Prostate gland (tissue), 2 donors: ENCODE measurements at regions not wholly inside any gene's neighbourhood (a gene's known extent, or its start where the extent isn't known, plus 50 kb on each side); places are given as distances from the start of the nearest gene placed in this dataset.
"Not testable (repeated sequence)": the region's sequence is repeated elsewhere in the genome, so short reads cannot be mapped to it uniquely, and the experiment has no call there.

Experiments used
- DNase-seq: peaks from one replicate; pipeline ENCODE4 v3.0.0-alpha.2; 2019; ENCODE audit warnings: low spot score
- H3K27ac ChIP-seq, 2 donors: fragments of 200-600 bp; sonication (generic); 2 replicates each; pipeline ENCODE4 v1.5.1; 2017 to 2019
- H3K27me3 ChIP-seq: fragments of 200-600 bp; sonication (generic); replicated peaks from 2 replicates; pipeline ENCODE4 v1.5.1; 2019; ENCODE audit not compliant: insufficient read depth
- H3K36me3 ChIP-seq, 2 donors: fragments of 200-600 bp; sonication (generic); 1 replicate in 1 of 2; 2 replicates in 1 of 2; pipeline versions ENCODE4 v1.5.1 to v1.8.1; 2017 to 2019
- H3K4me1 ChIP-seq: fragments of 200-600 bp; sonication (generic); replicated peaks from 2 replicates; pipeline ENCODE4 v1.5.1; 2019
- H3K4me3 ChIP-seq, 2 donors: fragments of 200-600 bp; sonication (generic); 2 replicates each; pipeline ENCODE4 v1.5.1; 2017 to 2019
- H3K9me3 ChIP-seq: fragments of 200-600 bp; sonication (generic); 2 replicates; pipeline ENCODE4 v1.5.1; 2017
- POLR2A ChIP-seq: fragments of 450-650 bp; IDR thresholded peaks from one replicate; pipeline ENCODE4 v1.6.1; 2016; ENCODE audit warnings: antibody characterized with exemption, mild to moderate bottlenecking
- POLR2AphosphoS5 ChIP-seq: sonication (generic); formaldehyde crosslinking; IDR thresholded peaks from one replicate; pipeline ENCODE4 v1.6.1; 2017; ENCODE audit warnings: antibody characterized with exemption
- WGBS: methylation state at CpG from one replicate; pipeline ENCODE4 v1.1.5; 2018; 5-methylcytosine and 5-hydroxymethylcytosine counted together
- intact Hi-C: fragments of 100-400 bp; cut with DNase I; formaldehyde crosslinking; loops from one replicate; pipeline ENCODE4 v1.14.2; 2022
- TF ChIP-seq, protein P1 (sequence below), 4 experiments: fragments of 200-600 bp in 2 of 4; fragments of 450-650 bp in 2 of 4; sonication (generic) in 2 of 4; IDR thresholded peaks; 1 replicate in 3 of 4; 2 replicates in 1 of 4; pipeline ENCODE4 v1.5.1; 2016 to 2019; ENCODE audit warnings: antibody characterized with exemption in 4 of 4, mild to moderate bottlenecking in 2 of 4, moderate library complexity in 2 of 4

DNA sequence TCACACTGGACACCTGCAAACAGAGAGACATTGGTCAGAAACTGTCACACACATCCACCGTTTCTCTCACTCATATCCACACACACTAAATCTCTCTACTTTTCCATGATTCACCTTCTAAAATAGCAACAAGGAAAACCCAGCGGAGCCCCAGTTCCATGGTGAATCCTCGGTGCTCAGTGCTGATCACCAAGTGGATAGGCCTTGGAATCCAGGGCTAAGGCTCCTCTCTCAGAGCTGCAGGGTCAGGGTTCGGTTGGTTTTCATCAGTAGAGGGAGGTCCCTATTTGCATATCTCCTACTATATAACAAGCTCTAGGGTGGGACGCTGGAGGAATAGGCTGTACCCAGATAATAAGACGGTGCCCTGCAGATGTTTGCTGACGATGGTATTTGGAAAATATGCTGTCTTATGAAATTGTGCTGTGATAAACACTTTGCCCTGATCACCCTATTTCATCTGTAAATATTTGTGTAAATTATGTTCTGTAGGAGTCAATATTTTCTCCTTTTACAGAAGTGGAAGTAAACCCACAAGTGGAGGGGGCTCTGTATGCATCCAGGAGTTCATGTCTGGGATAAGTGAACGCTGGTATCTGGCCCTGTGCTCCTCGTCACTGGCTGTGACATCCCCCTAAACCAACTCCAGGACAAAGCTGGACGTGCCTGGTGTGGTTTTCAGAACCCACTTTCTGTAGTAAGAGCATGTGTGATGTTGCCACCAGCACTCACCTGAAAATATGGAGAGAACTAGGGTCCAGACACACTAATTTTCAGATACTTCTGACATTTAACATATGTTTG is 709.2 kb downstream of the TMEM121 start:
- Histone ChIP-seq H3K36me3 (no peaks in the 10 kb centered on the region), H3K4me3 (no peak overlapping the region), H3K27ac (no peak overlapping the region), H3K4me1 (no peaks in the 10 kb centered on the region), H3K27me3 (no peaks in the 10 kb centered on the region), H3K9me3 (no peaks in the 10 kb centered on the region)
- TF ChIP-seq POLR2AphosphoS5: no peak
- no peak for TF ChIP-seq POLR2A
- TF ChIP-seq, protein P1, sequence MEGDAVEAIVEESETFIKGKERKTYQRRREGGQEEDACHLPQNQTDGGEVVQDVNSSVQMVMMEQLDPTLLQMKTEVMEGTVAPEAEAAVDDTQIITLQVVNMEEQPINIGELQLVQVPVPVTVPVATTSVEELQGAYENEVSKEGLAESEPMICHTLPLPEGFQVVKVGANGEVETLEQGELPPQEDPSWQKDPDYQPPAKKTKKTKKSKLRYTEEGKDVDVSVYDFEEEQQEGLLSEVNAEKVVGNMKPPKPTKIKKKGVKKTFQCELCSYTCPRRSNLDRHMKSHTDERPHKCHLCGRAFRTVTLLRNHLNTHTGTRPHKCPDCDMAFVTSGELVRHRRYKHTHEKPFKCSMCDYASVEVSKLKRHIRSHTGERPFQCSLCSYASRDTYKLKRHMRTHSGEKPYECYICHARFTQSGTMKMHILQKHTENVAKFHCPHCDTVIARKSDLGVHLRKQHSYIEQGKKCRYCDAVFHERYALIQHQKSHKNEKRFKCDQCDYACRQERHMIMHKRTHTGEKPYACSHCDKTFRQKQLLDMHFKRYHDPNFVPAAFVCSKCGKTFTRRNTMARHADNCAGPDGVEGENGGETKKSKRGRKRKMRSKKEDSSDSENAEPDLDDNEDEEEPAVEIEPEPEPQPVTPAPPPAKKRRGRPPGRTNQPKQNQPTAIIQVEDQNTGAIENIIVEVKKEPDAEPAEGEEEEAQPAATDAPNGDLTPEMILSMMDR (IDR thresholded peaks at IDR 0.05): no peak
- DNase-seq: no peak
- intact Hi-C loops: no loop called here
- 61% methylated on average over 10 of the region's 10 CpGs for WGBS

DNA sequence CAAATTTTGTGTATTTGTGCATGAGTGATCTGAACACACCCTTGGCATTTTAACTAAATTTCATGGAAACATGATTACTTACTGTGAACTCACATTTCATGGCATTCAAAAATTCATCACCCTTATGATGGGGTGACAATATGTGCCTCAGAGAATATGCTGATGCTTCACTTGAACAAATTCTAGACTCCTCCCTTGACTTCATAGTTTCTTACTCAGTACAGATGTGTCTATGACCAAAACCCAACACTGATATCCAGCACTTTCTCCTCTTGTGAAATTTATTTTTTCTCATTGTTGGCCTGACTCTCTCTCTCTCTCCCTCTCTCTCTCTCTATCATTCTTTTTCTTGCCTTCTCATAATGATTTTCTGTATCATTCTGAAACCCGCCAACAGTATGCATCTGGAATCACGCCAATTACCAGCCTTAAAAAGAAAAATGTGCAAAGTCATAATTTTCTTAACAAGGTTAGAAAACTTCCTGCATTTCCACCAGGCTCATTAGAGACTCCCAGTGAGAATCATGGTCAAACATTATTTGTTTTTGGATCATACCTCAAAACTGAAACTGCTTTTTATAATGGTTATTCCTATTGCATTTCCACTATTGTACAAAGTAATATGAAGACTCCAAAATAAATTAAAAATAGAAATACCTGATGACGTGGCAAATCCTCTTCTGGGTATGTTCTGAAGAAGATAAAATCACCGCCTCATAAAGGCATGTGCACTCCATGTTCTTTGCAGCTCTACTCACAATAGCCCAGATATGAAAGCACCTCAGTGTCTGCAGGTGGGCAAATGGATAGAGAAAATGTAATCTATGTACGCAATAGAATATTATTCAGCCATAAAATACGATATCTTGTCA is 722.2 kb downstream of the TMEM121 start:
- Histone ChIP-seq H3K9me3 (no peaks in the 10 kb centered on the region), H3K27me3 (no peaks in the 10 kb centered on the region), H3K36me3 (no peaks in the 10 kb centered on the region), H3K4me1 (no peaks in the 10 kb centered on the region), H3K27ac (no peak overlapping the region), H3K4me3 (no peak overlapping the region)
- WGBS: 32% methylated on average over 6 of the region's 6 CpGs
- intact Hi-C loops: no loop called here
- DNase-seq: no peak
- TF ChIP-seq POLR2A (no peak), POLR2AphosphoS5 (no peak)
- TF ChIP-seq, protein P1 (IDR thresholded peaks at IDR 0.05): no peak

DNA sequence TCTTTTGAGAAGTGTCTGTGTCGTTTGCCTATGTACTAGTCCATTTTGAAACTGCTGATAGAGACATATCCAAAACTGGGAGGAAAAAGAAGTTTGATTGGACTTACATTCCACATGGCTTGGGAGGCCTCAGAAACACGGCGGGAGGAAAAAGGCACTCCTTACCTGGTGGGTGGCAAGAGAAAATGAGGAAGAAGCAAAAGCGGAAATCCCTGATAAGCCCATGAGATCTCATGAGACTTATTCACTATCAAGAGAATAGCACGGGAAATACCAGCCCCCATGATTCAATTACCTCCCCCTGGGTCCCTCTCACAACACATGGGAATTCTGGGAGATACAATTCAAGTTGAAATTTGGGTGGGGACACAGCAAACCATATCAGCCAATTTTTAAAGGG is 727.6 kb downstream of the TMEM121 start:
- intact Hi-C loops, H3K36me3 ChIP-seq, H3K27me3 ChIP-seq, DNase-seq, H3K4me3 ChIP-seq, H3K4me1 ChIP-seq, H3K27ac ChIP-seq, H3K9me3 ChIP-seq: not testable (repeated sequence)
- WGBS: 55% methylated on average over 5 of the region's 5 CpGs

DNA sequence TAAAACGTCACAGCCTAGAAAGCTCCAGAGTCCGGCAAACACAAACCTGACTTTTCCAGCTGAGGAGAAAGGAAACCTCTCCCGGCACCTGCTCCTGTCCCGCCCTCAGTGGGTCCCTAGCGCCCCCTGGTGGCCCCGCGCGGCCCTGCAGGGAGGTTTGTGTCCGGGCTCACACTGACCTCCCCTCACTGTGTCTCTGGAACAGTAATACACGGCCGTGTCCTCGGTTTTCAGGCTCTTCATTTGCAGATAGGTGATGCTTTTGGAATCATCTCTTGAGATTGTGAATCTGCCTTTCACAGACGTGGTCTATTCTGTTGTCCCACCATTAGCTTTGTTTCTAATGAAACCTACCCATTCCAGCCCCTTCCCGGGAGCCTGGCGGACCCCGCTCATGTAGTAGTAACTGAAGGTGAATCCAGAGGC is 731.2 kb downstream of the TMEM121 start:
- intact Hi-C loops, H3K4me3 ChIP-seq, H3K27ac ChIP-seq, H3K4me1 ChIP-seq, DNase-seq, H3K9me3 ChIP-seq, H3K36me3 ChIP-seq, H3K27me3 ChIP-seq: not testable (repeated sequence)
- TF ChIP-seq, protein P1 (IDR thresholded peaks at IDR 0.05): peak in 1 of 4 experiments; percentile 34
- WGBS: 46% methylated on average over 16 of the region's 16 CpGs

DNA sequence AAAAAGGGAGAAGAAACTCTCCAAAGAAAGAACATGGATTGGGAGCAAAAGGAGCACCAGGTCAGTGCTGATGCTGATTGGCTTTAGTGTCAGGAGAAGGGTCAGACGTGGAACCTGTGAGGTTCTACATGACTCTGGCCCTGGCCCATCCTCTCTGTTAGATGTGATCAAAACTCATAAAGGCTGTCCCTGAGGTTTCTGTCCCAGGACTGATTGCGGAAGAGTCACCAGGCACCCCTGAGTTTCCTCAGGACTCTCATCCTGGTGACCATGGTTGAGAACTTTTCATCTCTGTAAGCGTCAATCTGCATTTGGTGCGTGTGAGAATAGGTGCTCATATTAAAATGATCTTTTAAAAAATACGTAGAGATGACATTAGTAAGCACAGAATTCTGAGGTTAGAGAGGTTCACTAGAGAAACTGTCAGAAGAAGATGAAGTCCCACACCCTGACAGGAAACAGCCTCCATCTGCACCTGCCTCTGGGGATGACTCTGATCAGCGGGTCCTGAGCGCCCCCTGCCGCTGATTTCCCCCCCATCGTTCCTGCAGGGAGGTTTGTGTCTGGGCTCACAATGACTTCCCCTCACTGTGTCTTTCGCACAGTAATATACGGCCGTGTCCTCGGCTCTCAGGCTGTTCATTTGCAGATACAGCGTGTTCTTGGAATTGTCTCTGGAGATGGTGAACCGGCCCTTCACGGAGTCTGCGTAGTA is 741.8 kb downstream of the TMEM121 start:
- Histone ChIP-seq H3K27me3 (peaks cover 3% of the 10 kb centered on the region), H3K27ac (no peak overlapping the region), H3K36me3 (no peaks in the 10 kb centered on the region), H3K4me1 (no peaks in the 10 kb centered on the region), H3K9me3 (no peaks in the 10 kb centered on the region), H3K4me3 (no peak overlapping the region)
- intact Hi-C loops: no loop called here
- WGBS: 39% methylated on average over 17 of the region's 17 CpGs
- TF ChIP-seq POLR2AphosphoS5 (no peak), POLR2A (no peak)
- TF ChIP-seq, protein P1 (IDR thresholded peaks at IDR 0.05): no peak
- no peak for DNase-seq
